NCI-H446 treated with DMSO at 0.1 percent for 48 hours (cell line): ENCODE measurements at regions not wholly inside any gene's neighbourhood (a gene's known extent, or its start where the extent isn't known, plus 50 kb on each side); places are given as distances from the start of the nearest gene placed in this dataset.
"Not testable (repeated sequence)": the region's sequence is repeated elsewhere in the genome, so short reads cannot be mapped to it uniquely, and the experiment has no call there.

Experiments
- DNase-seq: peaks from one replicate; lab custom pipeline; 2025; lab: John Stamatoyannopoulos, UW

GRCh38 chr4:63296773-63297172, 1112.5 kb downstream of the TECRL start:
- DNase-seq, result peak; percentile 10

- no peak for DNase-seq
These were observed 1133.8 kb downstream of the TECRL start for GRCh38 chr4:63275491-63275890.

GRCh38 chr4:63269156-63269555, 1140.1 kb downstream of the TECRL start:
- no peak for DNase-seq

GRCh38 chr4:63233671-63234070, 1175.6 kb downstream of the TECRL start:
- DNase-seq, result no peak

GRCh38 chr4:63232058-63232457, 1177.2 kb downstream of the TECRL start:
- DNase-seq, result no peak

GRCh38 chr4:63226229-63226628, 1183.0 kb downstream of the TECRL start:
- DNase-seq, result no peak

- no peak for DNase-seq
These were observed 1186.8 kb downstream of the TECRL start for GRCh38 chr4:63222466-63222865.

- no peak for DNase-seq
These were observed 1187.8 kb downstream of the TECRL start for GRCh38 chr4:63221477-63221876.

- DNase-seq, result no peak
These were observed 1190.4 kb downstream of the TECRL start for GRCh38 chr4:63218856-63219255.

- DNase-seq, result no peak
These were observed 1195.2 kb downstream of the TECRL start for GRCh38 chr4:63214076-63214475.

GRCh38 chr4:63211776-63212479, 1197.3 kb downstream of the TECRL start:
- no peak for DNase-seq

- no peak for DNase-seq
These were observed 1197.9 kb downstream of the TECRL start for GRCh38 chr4:63211375-63211774.

- not testable (repeated sequence) for DNase-seq
These were observed 1216.2 kb downstream of the TECRL start for GRCh38 chr4:63193029-63193428.

GRCh38 chr4:63171341-63171740, 1237.9 kb downstream of the TECRL start:
- no peak for DNase-seq

GRCh38 chr4:63170923-63171322, 1238.3 kb downstream of the TECRL start:
- DNase-seq, result no peak

GRCh38 chr4:63169836-63170235, 1239.4 kb downstream of the TECRL start:
- DNase-seq, result no peak

- no peak for DNase-seq
These were observed 1253.7 kb downstream of the TECRL start for GRCh38 chr4:63155561-63155960.

GRCh38 chr4:63123441-63123840, 1285.8 kb downstream of the TECRL start:
- no peak for DNase-seq

GRCh38 chr4:63122955-63123354, 1286.3 kb downstream of the TECRL start:
- no peak for DNase-seq

GRCh38 chr4:63106600-63106999, 1302.7 kb downstream of the TECRL start:
- DNase-seq, result no peak

GRCh38 chr4:63105839-63106238, 1303.4 kb downstream of the TECRL start:
- DNase-seq, result no peak

GRCh38 chr4:63090641-63091040, 1318.6 kb downstream of the TECRL start:
- DNase-seq, result no peak

- no peak for DNase-seq
These were observed 1324.2 kb downstream of the TECRL start for GRCh38 chr4:63085091-63085490.

GRCh38 chr4:63080934-63081333, 1328.3 kb downstream of the TECRL start:
- no peak for DNase-seq
